GM18870 (cell line): ENCODE measurements at regions not wholly inside any gene's neighbourhood (a gene's known extent, or its start where the extent isn't known, plus 50 kb on each side); places are given as distances from the start of the nearest gene placed in this dataset.
"Not testable (repeated sequence)": the region's sequence is repeated elsewhere in the genome, so short reads cannot be mapped to it uniquely, and the experiment has no call there.

Experiments
- ATAC-seq: cut with Tn5 transposase; IDR thresholded peaks from one replicate; pipeline ENCODE4 v1.9.1; 2021; ENCODE audit warnings: moderate library complexity; ENCODE audit not compliant: unreplicated experiment

- peak; percentile 74 for ATAC-seq
Measured at GRCh38 chr5:14996997-14997396, 125.4 kb upstream of the ANKH start.

GRCh38 chr5:14995229-14995628 lies 123.7 kb upstream of the ANKH start:
- ATAC-seq, result no peak

GRCh38 chr5:14993459-14994133 lies 122.0 kb upstream of the ANKH start:
- not testable (repeated sequence) for ATAC-seq

GRCh38 chr5:14992751-14993458 lies 121.3 kb upstream of the ANKH start:
- ATAC-seq, result peak; percentile 76

GRCh38 chr5:14988223-14988622 lies 116.6 kb upstream of the ANKH start:
- ATAC-seq, result no peak

GRCh38 chr5:14986413-14986812 lies 114.8 kb upstream of the ANKH start:
- no peak for ATAC-seq

GRCh38 chr5:14983666-14984441 lies 112.3 kb upstream of the ANKH start:
- no peak for ATAC-seq

GRCh38 chr5:14980698-14981097 lies 109.1 kb upstream of the ANKH start:
- ATAC-seq, result no peak

GRCh38 chr5:14977058-14977685 lies 105.6 kb upstream of the ANKH start:
- no peak for ATAC-seq

GRCh38 chr5:14976486-14976885 lies 104.9 kb upstream of the ANKH start:
- ATAC-seq, result no peak

GRCh38 chr5:14971873-14972272 lies 100.3 kb upstream of the ANKH start:
- no peak for ATAC-seq

GRCh38 chr5:14968796-14969195 lies 97.2 kb upstream of the ANKH start:
- ATAC-seq, result no peak

GRCh38 chr5:14967166-14967565 lies 95.6 kb upstream of the ANKH start:
- no peak for ATAC-seq

GRCh38 chr5:14965815-14966214 lies 94.2 kb upstream of the ANKH start:
- ATAC-seq, result no peak

GRCh38 chr5:14962604-14963003 lies 91.0 kb upstream of the ANKH start:
- ATAC-seq, result no peak

GRCh38 chr5:14960120-14960462 lies 88.5 kb upstream of the ANKH start:
- ATAC-seq, result no peak

GRCh38 chr5:14959399-14960119 lies 88.0 kb upstream of the ANKH start:
- ATAC-seq, result no peak

- no peak for ATAC-seq
Measured at GRCh38 chr5:14958188-14958587, 86.6 kb upstream of the ANKH start.

- ATAC-seq, result no peak
Measured at GRCh38 chr5:14956423-14957046, 85.0 kb upstream of the ANKH start.

GRCh38 chr5:14954616-14955343 lies 83.2 kb upstream of the ANKH start:
- no peak for ATAC-seq
